ENCODE measurements at regions not wholly inside any gene's neighbourhood (a gene's known extent, or its start where the extent isn't known, plus 50 kb on each side); places are given as distances from the start of the nearest gene placed in this dataset.

GRCh38 chr10:104587751-104588150 is 53.3 kb upstream of the SORCS3 start:
- H3K9me3 Mint-ChIP-seq (ENCODE audit: low read depth), result no peaks in the 10 kb centered on the region
- no peak overlapping the region for H3K4me3 Mint-ChIP-seq (ENCODE audit: unreplicated experiment)
- H3K27me3 Mint-ChIP-seq (ENCODE audit: low read depth), result peaks cover 16% of the 10 kb centered on the region
- no peaks in the 10 kb centered on the region for H3K36me3 Mint-ChIP-seq (ENCODE audit: low read depth)
- no peak for TF ChIP-seq CTCF (IDR thresholded peaks at IDR 0.05)
- no peaks in the 10 kb centered on the region for H3K4me1 Mint-ChIP-seq (ENCODE audit: low read depth)
- DNase-seq (ENCODE audit: low spot score), result no peak
- H3K27ac Mint-ChIP-seq (ENCODE audit: unreplicated experiment), result no peak overlapping the region

GRCh38 chr10:104589431-104589830 is 51.7 kb upstream of the SORCS3 start:
- H3K9me3 Mint-ChIP-seq (ENCODE audit: low read depth), result no peaks in the 10 kb centered on the region
- H3K27ac Mint-ChIP-seq (ENCODE audit: unreplicated experiment), result no peak overlapping the region
- no peak for DNase-seq (ENCODE audit: low spot score)
- H3K4me1 Mint-ChIP-seq (ENCODE audit: low read depth), result no peaks in the 10 kb centered on the region
- H3K27me3 Mint-ChIP-seq (ENCODE audit: low read depth), result peaks cover 11% of the 10 kb centered on the region
- no peak for TF ChIP-seq CTCF (IDR thresholded peaks at IDR 0.05)
- H3K4me3 Mint-ChIP-seq (ENCODE audit: unreplicated experiment), result no peak overlapping the region
- H3K36me3 Mint-ChIP-seq (ENCODE audit: low read depth), result no peaks in the 10 kb centered on the region

- Mint-ChIP-seq H3K4me3 (ENCODE audit: unreplicated experiment) (no peak overlapping the region), H3K27ac (ENCODE audit: unreplicated experiment) (no peak overlapping the region), H3K27me3 (ENCODE audit: low read depth) (peaks cover 15% of the 10 kb centered on the region), H3K4me1 (ENCODE audit: low read depth) (no peaks in the 10 kb centered on the region), H3K36me3 (ENCODE audit: low read depth) (no peaks in the 10 kb centered on the region), H3K9me3 (ENCODE audit: low read depth) (no peaks in the 10 kb centered on the region)
- DNase-seq (ENCODE audit: low spot score), result no peak
- no peak for TF ChIP-seq CTCF (IDR thresholded peaks at IDR 0.05)
These were observed 51.2 kb upstream of the SORCS3 start for GRCh38 chr10:104589871-104590270.

Measured in chondrocyte (in vitro differentiated cells).